EH (cell line): ENCODE measurements at regions not wholly inside any gene's neighbourhood (a gene's known extent, or its start where the extent isn't known, plus 50 kb on each side); places are given as distances from the start of the nearest gene placed in this dataset.
"Not testable (repeated sequence)": the region's sequence is repeated elsewhere in the genome, so short reads cannot be mapped to it uniquely, and the experiment has no call there.

Experiments
- DNase-seq: peaks from one replicate; pipeline ENCODE4 v3.0.0-alpha.2; 2015; ENCODE audit warnings: low read depth

- not testable (repeated sequence) for DNase-seq
Observed at GRCh38 chr2:198508610-198509009, 704.2 kb downstream of the PLCL1 start.

GRCh38 chr2:198499539-198499938 lies 695.1 kb downstream of the PLCL1 start:
- peak; percentile 73 for DNase-seq

- no peak for DNase-seq
Observed at GRCh38 chr2:198498516-198498915, 694.1 kb downstream of the PLCL1 start.

GRCh38 chr2:198498048-198498447 lies 693.7 kb downstream of the PLCL1 start:
- no peak for DNase-seq

- no peak for DNase-seq
Observed at GRCh38 chr2:198494931-198495330, 690.5 kb downstream of the PLCL1 start.

DNA sequence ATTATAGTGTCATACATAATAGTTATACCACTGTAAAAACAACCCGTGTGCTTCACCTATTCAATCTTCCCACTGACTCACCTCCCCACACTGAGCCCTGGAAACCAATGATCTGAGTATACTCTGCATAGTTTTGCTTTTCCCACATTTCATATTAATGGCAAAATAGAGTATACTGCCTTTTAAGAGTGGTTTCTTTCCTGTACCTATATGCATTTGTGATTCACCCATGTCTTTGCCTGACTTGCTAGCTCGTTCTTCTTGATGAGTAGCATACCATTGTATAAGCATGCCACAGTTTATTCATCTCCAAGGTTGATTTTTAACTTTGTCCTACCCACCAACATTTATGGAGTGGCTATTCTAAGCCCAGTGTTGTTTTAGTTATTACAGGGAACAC lies 686.4 kb downstream of the PLCL1 start:
- no peak for DNase-seq

- DNase-seq: no peak
Observed at GRCh38 chr2:198488964-198489363, 684.6 kb downstream of the PLCL1 start.

DNA sequence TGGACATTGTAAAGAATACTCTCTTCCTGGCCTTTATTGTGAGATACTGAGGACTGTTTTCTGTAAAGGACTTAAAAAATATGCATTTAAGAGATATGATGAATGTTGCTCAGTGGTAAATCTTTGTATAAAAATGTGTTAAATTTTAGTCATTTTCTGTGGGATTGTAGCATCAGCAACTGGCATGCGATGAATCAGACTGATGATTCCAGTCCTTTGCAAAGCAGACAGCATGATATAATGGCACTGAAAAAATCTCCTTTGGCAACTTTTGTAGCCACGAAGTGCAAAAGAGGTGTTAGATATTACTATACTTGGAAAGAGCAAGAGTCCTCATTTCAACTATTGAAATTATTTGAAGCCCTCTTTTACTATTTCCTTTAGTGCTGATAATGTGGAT lies 678.7 kb downstream of the PLCL1 start:
- peak; percentile 60 for DNase-seq

DNA sequence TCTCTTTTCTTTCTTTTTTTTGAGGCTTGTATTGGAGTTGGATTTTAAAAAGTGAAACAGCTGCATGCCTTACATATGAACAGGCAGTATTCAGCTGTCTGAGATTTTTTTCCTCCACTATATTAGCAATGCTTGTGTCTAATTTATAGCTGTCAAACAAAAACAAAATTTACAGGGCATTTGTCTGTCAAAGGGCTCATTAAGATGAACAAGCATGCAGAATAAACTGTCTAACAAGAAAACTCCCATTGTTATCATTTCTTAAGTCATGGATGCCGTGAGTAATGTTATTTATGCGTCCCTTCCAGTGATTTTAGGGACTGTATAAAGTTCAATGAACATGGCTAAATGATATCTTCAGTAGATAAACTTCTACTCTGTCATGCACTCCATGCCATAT lies 674.7 kb downstream of the PLCL1 start:
- peak; percentile 6 for DNase-seq

GRCh38 chr2:198478361-198478760 lies 674.0 kb downstream of the PLCL1 start:
- no peak for DNase-seq

GRCh38 chr2:198476007-198476406 lies 671.6 kb downstream of the PLCL1 start:
- no peak for DNase-seq

- no peak for DNase-seq
Observed at GRCh38 chr2:198471291-198471690, 666.9 kb downstream of the PLCL1 start.

GRCh38 chr2:198468136-198468535 lies 663.7 kb downstream of the PLCL1 start:
- DNase-seq: no peak

- no peak for DNase-seq
Observed at GRCh38 chr2:198465970-198466369, 661.6 kb downstream of the PLCL1 start.

- peak; percentile 81 for DNase-seq
Observed at GRCh38 chr2:198456418-198456817, 652.0 kb downstream of the PLCL1 start.

DNA sequence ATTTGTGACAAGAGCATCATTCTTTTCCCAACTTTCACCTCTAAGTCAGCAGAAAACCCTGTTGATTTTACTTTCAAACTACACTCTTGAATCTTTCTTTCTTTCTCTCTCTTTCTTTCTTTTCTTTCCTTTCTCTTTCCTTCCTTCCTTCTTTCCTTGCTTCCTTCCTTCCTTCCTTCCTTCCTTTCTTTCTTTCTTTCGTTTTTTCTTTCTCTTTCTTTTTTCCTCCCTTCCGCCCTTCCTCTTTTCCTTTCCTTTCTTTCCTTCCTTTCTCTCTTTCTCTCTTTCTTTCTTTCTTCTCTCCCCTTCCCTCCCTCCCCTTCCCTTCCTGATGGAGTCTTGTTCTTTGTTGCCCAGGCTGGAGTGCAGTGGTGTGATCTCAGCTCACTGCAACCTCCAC lies 649.5 kb downstream of the PLCL1 start:
- no peak for DNase-seq

DNA sequence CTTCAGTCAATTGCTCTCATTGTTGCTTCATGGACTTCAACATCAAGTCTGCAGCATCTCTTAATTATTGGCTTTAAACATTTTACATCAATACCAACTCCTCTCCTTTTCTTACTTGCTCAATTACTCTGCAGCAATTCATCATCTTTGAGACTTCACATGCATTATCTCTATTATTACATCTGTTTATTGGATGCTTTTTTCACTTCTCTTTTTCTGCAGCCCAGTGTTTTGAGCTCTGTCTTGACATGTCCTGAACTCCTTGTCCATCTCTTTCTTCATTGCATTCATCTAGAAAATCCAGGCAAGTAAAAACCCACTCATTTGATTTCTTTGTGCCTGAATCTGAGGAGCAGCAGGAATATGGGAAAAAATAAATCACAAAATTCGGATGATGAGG lies 647.9 kb downstream of the PLCL1 start:
- no peak for DNase-seq

- DNase-seq: peak; percentile 47
Observed at GRCh38 chr2:198448789-198449188, 644.4 kb downstream of the PLCL1 start.

- DNase-seq: no peak
Observed at GRCh38 chr2:198444800-198445287, 640.5 kb downstream of the PLCL1 start.

DNA sequence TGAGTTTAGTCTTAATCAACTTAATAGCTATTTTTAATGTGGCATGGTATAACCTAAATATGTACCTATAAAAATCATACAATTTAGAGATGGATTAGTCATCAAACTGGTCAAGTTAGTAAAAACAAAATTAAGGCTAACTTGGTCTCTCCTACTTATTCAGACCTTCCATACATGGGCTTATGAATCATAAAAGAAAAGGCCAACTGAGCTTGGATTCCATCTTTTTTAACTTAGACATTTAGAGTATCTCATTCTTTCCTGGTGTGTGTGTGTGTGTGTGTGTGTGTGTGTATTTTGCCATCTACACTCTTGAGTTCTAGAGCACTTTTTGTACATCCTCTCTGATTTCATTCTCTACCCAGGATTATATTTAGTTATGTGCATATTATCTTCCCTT lies 637.5 kb downstream of the PLCL1 start:
- DNase-seq: peak; percentile 74

DNA sequence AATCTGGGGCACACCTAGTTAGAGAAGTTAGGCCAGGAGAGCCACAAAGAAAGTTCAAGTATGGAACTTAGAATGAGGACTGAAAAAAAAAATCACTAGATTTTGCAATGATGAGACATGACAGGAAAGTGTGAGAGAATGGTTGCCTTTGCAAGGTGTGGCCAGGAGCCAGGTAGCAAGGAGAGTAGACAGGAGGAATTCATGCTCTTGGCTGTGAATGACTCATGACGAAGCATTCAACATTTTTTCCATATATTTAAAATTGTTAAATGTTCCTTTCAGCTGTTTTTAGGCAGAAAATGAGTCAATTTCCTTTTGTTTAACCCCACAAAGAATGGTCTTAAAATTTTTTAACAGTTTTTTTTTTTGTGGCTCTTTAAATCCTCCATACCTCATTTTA lies 636.9 kb downstream of the PLCL1 start:
- DNase-seq: peak; percentile 70

DNA sequence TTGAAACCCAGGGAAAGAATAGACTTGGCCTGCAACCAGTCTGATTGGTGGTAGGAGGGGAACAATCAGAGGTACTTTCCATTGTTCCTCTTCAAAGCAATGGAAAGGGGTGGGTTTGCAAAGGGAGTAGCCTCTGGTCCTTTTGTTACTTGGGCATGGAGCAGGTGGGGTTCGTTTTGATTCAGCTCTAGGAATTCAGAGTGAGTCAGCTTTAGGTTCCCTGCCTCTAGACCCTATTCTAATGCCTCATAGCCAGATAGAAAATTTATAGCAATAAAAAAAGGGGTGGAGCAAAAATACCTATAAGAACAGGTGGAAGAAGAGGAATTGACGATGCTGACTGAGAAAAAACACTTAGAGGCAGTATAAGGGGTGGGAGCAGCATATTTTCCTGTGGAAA lies 636.4 kb downstream of the PLCL1 start:
- DNase-seq: no peak

DNA sequence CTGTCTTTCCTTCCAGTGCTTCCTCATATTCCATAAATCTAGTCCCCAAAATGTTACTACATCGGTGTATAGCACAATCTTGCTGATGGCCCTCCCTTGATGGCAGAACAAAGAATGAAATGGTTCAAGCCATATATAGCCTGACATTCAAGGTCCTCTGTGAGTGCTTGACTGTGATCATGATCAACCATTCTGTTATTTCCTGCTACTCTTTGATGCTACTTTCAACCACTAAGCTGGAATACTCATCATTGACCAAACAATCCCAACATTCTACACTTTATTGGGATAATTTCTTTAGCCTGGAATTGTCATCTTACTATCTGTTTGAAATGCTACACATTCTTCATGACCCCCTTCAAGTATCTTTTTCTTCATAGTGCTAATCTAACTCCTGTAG lies 633.9 kb downstream of the PLCL1 start:
- DNase-seq: peak; percentile 72

- DNase-seq: no peak
Observed at GRCh38 chr2:198424112-198424511, 619.7 kb downstream of the PLCL1 start.

GRCh38 chr2:198417836-198418235 lies 613.4 kb downstream of the PLCL1 start:
- no peak for DNase-seq
